DOHH2 (cell line): ENCODE measurements at regions not wholly inside any gene's neighbourhood (a gene's known extent, or its start where the extent isn't known, plus 50 kb on each side); places are given as distances from the start of the nearest gene placed in this dataset.

Experiments
- EZH2phosphoT487 ChIP-seq: fragments of 200-600 bp; sonication (generic); IDR thresholded peaks from 2 replicates; pipeline ENCODE4 v1.6.1; 2017; ENCODE audit warnings: borderline replicate concordance, mild to moderate bottlenecking, antibody characterized with exemption, low read length, moderate library complexity, mixed read lengths
- TF ChIP-seq, protein P1 (sequence below): fragments of 200-600 bp; sonication (generic); IDR thresholded peaks from one replicate; pipeline ENCODE4 v1.5.1; 2014; ENCODE audit warnings: antibody characterized with exemption, mild to moderate bottlenecking, low read depth, low read length; ENCODE audit not compliant: poor library complexity, severe bottlenecking

DNA sequence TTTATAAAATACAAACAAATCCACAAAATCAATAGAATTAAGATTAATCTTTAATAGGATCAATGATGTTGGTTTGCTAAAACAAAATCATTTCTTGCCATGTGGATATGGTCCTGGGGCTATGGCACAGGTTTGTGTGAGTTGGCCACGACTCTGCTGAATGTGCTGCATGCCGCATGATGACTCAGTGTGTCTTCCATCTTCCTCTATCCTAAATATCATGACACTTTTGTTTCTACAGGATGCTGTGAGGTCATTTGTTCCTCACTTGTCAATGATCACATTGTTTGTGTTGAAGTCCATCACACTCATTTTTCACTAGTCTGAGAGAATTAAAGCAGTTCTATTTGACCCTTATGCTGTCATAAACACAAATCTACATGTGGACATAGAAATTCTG, 167.2 kb upstream of the ZBED5 start:
- TF ChIP-seq, protein P1, sequence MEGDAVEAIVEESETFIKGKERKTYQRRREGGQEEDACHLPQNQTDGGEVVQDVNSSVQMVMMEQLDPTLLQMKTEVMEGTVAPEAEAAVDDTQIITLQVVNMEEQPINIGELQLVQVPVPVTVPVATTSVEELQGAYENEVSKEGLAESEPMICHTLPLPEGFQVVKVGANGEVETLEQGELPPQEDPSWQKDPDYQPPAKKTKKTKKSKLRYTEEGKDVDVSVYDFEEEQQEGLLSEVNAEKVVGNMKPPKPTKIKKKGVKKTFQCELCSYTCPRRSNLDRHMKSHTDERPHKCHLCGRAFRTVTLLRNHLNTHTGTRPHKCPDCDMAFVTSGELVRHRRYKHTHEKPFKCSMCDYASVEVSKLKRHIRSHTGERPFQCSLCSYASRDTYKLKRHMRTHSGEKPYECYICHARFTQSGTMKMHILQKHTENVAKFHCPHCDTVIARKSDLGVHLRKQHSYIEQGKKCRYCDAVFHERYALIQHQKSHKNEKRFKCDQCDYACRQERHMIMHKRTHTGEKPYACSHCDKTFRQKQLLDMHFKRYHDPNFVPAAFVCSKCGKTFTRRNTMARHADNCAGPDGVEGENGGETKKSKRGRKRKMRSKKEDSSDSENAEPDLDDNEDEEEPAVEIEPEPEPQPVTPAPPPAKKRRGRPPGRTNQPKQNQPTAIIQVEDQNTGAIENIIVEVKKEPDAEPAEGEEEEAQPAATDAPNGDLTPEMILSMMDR = no peak
- no peak for TF ChIP-seq EZH2phosphoT487
